HCT116 (cell line): ENCODE measurements at regions not wholly inside any gene's neighbourhood (a gene's known extent, or its start where the extent isn't known, plus 50 kb on each side); places are given as distances from the start of the nearest gene placed in this dataset.

Source experiments
- ATAC-seq: fragments of 200-7000 bp; cut with Tn5 transposase; 2 replicates; pipeline ENCODE4 v1.9.1; 2020; ENCODE audit warnings: mild to moderate bottlenecking, moderate library complexity
- BruUV-seq: library from RNA; stranded (reverse); fragments of 400-500 nt; replicated peaks from 2 replicates; lab custom pipeline; 2021; lab: Mats Ljungman, UMichigan
- CTCF ChIA-PET: fragments of 300-600 bp; sonication (Branson Sonifier 250); formaldehyde crosslinking; loops from one replicate; lab custom pipeline; 2021; ENCODE audit warnings: antibody characterized with exemption; lab: Charles Lee
- POLR2A ChIA-PET: fragments of 300-600, 350-600 bp; sonication (Branson Sonifier 250); formaldehyde crosslinking; loops from one replicate; lab custom pipeline; 2021; ENCODE audit warnings: antibody characterized with exemption; lab: Charles Lee
- RAD21 ChIA-PET, 2 experiments: fragments of 300-600 bp; sonication (Branson Sonifier 250); formaldehyde crosslinking; loops; one replicate each; lab custom pipeline; 2023; ENCODE audit warnings: low total read pairs in 2 of 2; ENCODE audit not compliant: uncharacterized antibody in 2 of 2, unreplicated experiment in 2 of 2, low non-redundant PET in 1 of 2; lab: Charles Lee
- DNase-seq: peaks from one replicate; pipeline ENCODE4 v3.0.0-alpha.2; 2010; ENCODE audit warnings: low read depth, low spot score
- H2AFZ ChIP-seq: fragments of 200-600 bp; shearing (Covaris generic), sonication (generic); 2 replicates; pipeline ENCODE4 v1.6.1; 2017; ENCODE audit warnings: low read depth, mixed run types, mixed read lengths, antibody characterized with exemption, low read length; ENCODE audit not compliant: poor library complexity, severe bottlenecking
- H3K27ac ChIP-seq: 2 replicates; pipeline ENCODE4 v1.5.1; 2012; ENCODE audit warnings: low read depth, low read length
- H3K27me3 ChIP-seq: fragments of 200-600 bp; sonication (generic); 2 replicates; pipeline ENCODE4 v1.6.1; 2016; ENCODE audit warnings: mixed run types, low read length, mixed read lengths; ENCODE audit not compliant: insufficient read depth
- H3K36me3 ChIP-seq, 2 experiments: fragments of 200-500 bp in 1 of 2; fragments of 200-600 bp in 1 of 2; sonication (Bioruptor generic) in 1 of 2; sonication (generic) in 1 of 2; 2 replicates each; pipeline versions ENCODE4 v1.5.1 to v1.6.1; 2014 to 2016; ENCODE audit warnings: low read length in 2 of 2, inconsistent platforms in 1 of 2, mixed read lengths in 1 of 2, mixed run types in 1 of 2; ENCODE audit not compliant: insufficient read depth in 2 of 2, control insufficient read depth in 1 of 2
- H3K4me1 ChIP-seq, 2 experiments: fragments of 200-600 bp in 1 of 2; sonication (generic) in 1 of 2; 2 replicates each; pipeline versions ENCODE4 v1.5.1 to v1.6.1; 2012 to 2017; ENCODE audit warnings: low read length in 2 of 2, inconsistent platforms in 1 of 2, mild to moderate bottlenecking in 1 of 2, mixed read lengths in 1 of 2, mixed run types in 1 of 2, moderate library complexity in 1 of 2; ENCODE audit not compliant: insufficient read depth in 2 of 2, control insufficient read depth in 1 of 2
- H3K4me2 ChIP-seq: fragments of 200-600 bp; sonication (generic); 2 replicates; pipeline ENCODE4 v1.6.1; 2017; ENCODE audit warnings: mixed run types, low read length, mixed read lengths
- H3K4me3 ChIP-seq, 2 experiments: fragments of 200-600 bp in 1 of 2; sonication (generic) in 1 of 2; replicated peaks in 1 of 2; 2 replicates each; pipeline ENCODE4 v1.5.1; 2011 to 2016; ENCODE audit warnings: low read length in 2 of 2, control low read depth in 1 of 2, low read depth in 1 of 2, mild to moderate bottlenecking in 1 of 2, mixed read lengths in 1 of 2, mixed run types in 1 of 2
- H3K79me2 ChIP-seq: fragments of 200-600 bp; sonication (generic); 2 replicates; pipeline ENCODE4 v1.6.1; 2017; ENCODE audit warnings: mild to moderate bottlenecking, mixed run types, low read length, moderate library complexity, mixed read lengths; ENCODE audit not compliant: insufficient read depth
- H3K9ac ChIP-seq: fragments of 200-600 bp; sonication (generic); 2 replicates; pipeline ENCODE4 v1.6.1; 2016; ENCODE audit warnings: low read length, mixed read lengths
- H3K9me2 ChIP-seq: fragments of 200-600 bp; sonication (generic), shearing (Covaris generic); 2 replicates; pipeline ENCODE4 v1.6.1; 2017; ENCODE audit warnings: mixed run types, mild to moderate bottlenecking, moderate library complexity; ENCODE audit not compliant: insufficient read depth
- H3K9me3 ChIP-seq, 2 experiments: fragments of 200-500 bp in 1 of 2; fragments of 200-600 bp in 1 of 2; sonication (Bioruptor generic) in 1 of 2; sonication (generic) in 1 of 2; 2 replicates each; pipeline ENCODE4 v1.6.1; 2014 to 2017; ENCODE audit warnings: low read length in 2 of 2, mixed read lengths in 2 of 2, inconsistent platforms in 1 of 2, low read depth in 1 of 2, mild to moderate bottlenecking in 1 of 2, mixed run types in 1 of 2, moderate library complexity in 1 of 2; ENCODE audit not compliant: control insufficient read depth in 1 of 2, insufficient read depth in 1 of 2
- H4K20me1 ChIP-seq: fragments of 200-600 bp; sonication (generic), shearing (Covaris generic); 2 replicates; pipeline ENCODE4 v1.6.1; 2017; ENCODE audit warnings: mixed run types, mild to moderate bottlenecking, moderate library complexity; ENCODE audit not compliant: insufficient read depth
- CBX3 ChIP-seq: IDR thresholded peaks from 2 replicates; pipeline ENCODE4 v1.6.1; 2012; ENCODE audit warnings: low read depth
- ELF1 ChIP-seq: IDR thresholded peaks from 2 replicates; pipeline ENCODE4 v1.6.1; 2012; ENCODE audit warnings: low read depth, borderline replicate concordance
- EZH2 ChIP-seq: fragments of 200-600 bp; sonication (generic); IDR thresholded peaks from 2 replicates; pipeline ENCODE4 v1.6.1; 2017; ENCODE audit warnings: antibody characterized with exemption, mixed run types
- EZH2phosphoT487 ChIP-seq: fragments of 200-600 bp; IDR thresholded peaks from 2 replicates; pipeline ENCODE4 v1.6.1; 2018; ENCODE audit warnings: antibody characterized with exemption, borderline replicate concordance
- FOSL1 ChIP-seq: IDR thresholded peaks from 2 replicates; pipeline ENCODE4 v1.6.1; 2012; ENCODE audit warnings: low read depth
- POLR2A ChIP-seq: IDR thresholded peaks from 2 replicates; pipeline ENCODE4 v1.7.0; 2011; ENCODE audit warnings: borderline replicate concordance; ENCODE audit not compliant: insufficient read depth, insufficient read length; ENCODE audit errors: extremely low read depth
- POLR2AphosphoS5 ChIP-seq: IDR thresholded peaks from 2 replicates; pipeline ENCODE4 v1.6.1; 2011; ENCODE audit warnings: mild to moderate bottlenecking, low read depth, low read length, moderate library complexity
- RAD21 ChIP-seq: IDR thresholded peaks from 2 replicates; pipeline ENCODE4 v1.6.1; 2012; ENCODE audit warnings: low read depth, mild to moderate bottlenecking
- SIN3A ChIP-seq: IDR thresholded peaks from 2 replicates; pipeline ENCODE4 v1.6.1; 2012; ENCODE audit warnings: low read depth
- SP1 ChIP-seq: IDR thresholded peaks from 2 replicates; pipeline ENCODE4 v1.6.1; 2012; ENCODE audit warnings: low read depth
- SRF ChIP-seq: IDR thresholded peaks from 2 replicates; pipeline ENCODE4 v1.6.1; 2012; ENCODE audit warnings: low read depth
- YY1 ChIP-seq: IDR thresholded peaks from 2 replicates; pipeline ENCODE4 v1.6.1; 2011; ENCODE audit warnings: low read length, low read depth, moderate library complexity, mild to moderate bottlenecking; ENCODE audit not compliant: insufficient replicate concordance; ENCODE audit errors: extremely low read depth
- ZBTB33 ChIP-seq: IDR thresholded peaks from 2 replicates; pipeline ENCODE4 v1.6.1; 2011; ENCODE audit warnings: mild to moderate bottlenecking, low read length, moderate library complexity; ENCODE audit not compliant: insufficient replicate concordance; ENCODE audit errors: extremely low read depth
- ZFX ChIP-seq: fragments of 450-650 bp; IDR thresholded peaks from 2 replicates; pipeline ENCODE4 v1.6.1; 2017
- intact Hi-C: fragments of 100-400 bp; cut with micrococcal nuclease; formaldehyde crosslinking; loops from 2 replicates; pipeline ENCODE4 v1.10.0; 2022
- TF ChIP-seq, protein P1 (sequence below), 3 experiments: fragments of 200-600 bp in 1 of 3; sonication (generic) in 1 of 3; IDR thresholded peaks in 2 of 3; conservative IDR thresholded peaks in 1 of 3; 2 replicates each; pipeline ENCODE4 v1.5.1; 2012 to 2017; ENCODE audit warnings: low read depth in 2 of 3, low read length in 2 of 3, antibody characterized with exemption in 1 of 3, borderline replicate concordance in 1 of 3, control low read depth in 1 of 3, mild to moderate bottlenecking in 1 of 3, mixed read lengths in 1 of 3, mixed run types in 1 of 3, moderate library complexity in 1 of 3; ENCODE audit not compliant: insufficient read depth in 1 of 3
- TF ChIP-seq, protein P2 (sequence below): IDR thresholded peaks from 2 replicates; pipeline ENCODE4 v1.6.1; 2012

DNA sequence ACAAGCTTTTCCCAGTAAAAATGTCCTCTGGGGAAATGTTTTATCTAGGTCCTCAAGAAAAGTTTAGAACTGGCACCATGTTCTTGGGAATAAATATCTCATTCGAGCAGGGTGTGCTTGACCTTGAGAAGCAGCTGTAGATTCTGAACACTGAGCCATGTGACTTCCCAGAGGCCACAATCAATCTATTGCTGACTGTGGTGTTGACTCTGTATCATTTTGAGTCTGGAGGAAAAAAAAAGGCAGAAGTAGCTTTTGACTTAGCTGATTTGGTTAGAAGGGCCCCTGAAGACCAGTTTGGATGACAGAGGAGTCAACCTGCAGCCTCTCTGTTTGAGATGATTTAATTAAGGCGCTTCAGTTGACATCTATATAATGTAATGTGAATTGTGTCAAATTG, 592.4 kb upstream of the SEL1L start:
- Histone ChIP-seq H3K9me3 (peaks cover 3 to 24% of the 10 kb centered on the region in 2 experiments; a peak in 3 of 4 replicates), H2AFZ (no peak overlapping the region), H3K9me2 (no peaks in the 10 kb centered on the region), H4K20me1 (no peaks in the 10 kb centered on the region), H3K36me3 (no peaks in the 10 kb centered on the region), H3K79me2 (no peaks in the 10 kb centered on the region), H3K27me3 (no peaks in the 10 kb centered on the region), H3K4me3 (no peak overlapping the region), H3K4me1 (no peaks in the 10 kb centered on the region), H3K9ac (no peak overlapping the region), H3K4me2 (no peak overlapping the region), H3K27ac (no peak overlapping the region)
- ChIA-PET CTCF (no interaction called here), POLR2A (no interaction called here), RAD21 (no interaction called here)
- no TSS peak for BruUV-seq
- intact Hi-C loops = no loop called here
- TF ChIP-seq, protein P1, sequence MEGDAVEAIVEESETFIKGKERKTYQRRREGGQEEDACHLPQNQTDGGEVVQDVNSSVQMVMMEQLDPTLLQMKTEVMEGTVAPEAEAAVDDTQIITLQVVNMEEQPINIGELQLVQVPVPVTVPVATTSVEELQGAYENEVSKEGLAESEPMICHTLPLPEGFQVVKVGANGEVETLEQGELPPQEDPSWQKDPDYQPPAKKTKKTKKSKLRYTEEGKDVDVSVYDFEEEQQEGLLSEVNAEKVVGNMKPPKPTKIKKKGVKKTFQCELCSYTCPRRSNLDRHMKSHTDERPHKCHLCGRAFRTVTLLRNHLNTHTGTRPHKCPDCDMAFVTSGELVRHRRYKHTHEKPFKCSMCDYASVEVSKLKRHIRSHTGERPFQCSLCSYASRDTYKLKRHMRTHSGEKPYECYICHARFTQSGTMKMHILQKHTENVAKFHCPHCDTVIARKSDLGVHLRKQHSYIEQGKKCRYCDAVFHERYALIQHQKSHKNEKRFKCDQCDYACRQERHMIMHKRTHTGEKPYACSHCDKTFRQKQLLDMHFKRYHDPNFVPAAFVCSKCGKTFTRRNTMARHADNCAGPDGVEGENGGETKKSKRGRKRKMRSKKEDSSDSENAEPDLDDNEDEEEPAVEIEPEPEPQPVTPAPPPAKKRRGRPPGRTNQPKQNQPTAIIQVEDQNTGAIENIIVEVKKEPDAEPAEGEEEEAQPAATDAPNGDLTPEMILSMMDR (IDR thresholded peaks at IDR 0.05 in 2 of 3, conservative IDR thresholded peaks at IDR 0.05 in 1 of 3; ENCODE audit: borderline replicate concordance in 1 of 3, insufficient read depth in 1 of 3, low read depth in 2 of 3, low read length in 2 of 3) = no peak
- TF ChIP-seq, protein P2, sequence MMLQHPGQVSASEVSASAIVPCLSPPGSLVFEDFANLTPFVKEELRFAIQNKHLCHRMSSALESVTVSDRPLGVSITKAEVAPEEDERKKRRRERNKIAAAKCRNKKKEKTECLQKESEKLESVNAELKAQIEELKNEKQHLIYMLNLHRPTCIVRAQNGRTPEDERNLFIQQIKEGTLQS = no peak
- TF ChIP-seq SIN3A (no peak), SP1 (no peak), CBX3 (no peak)
- no peak for DNase-seq
- no peak for ATAC-seq

DNA sequence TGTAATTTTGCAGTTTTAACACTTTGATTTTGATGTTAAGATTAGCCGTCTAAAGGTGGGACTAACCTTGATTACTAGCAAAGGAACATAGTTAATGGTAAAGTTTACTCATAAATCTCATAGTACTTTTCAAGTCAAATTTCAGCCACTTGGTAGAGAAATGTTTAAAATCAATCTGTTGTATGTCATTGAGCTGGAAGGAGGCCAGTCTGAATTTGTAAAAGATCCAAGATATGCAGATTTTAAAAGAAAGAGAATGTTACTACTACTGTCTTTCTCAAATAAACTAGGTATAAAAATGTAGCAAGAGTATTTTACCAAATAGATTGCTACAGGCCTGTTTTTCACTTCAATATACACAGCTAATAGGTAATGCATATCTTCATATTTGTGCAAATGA, 600.8 kb upstream of the SEL1L start:
- H2AFZ ChIP-seq = no peak overlapping the region
- H3K79me2 ChIP-seq = no peaks in the 10 kb centered on the region
- POLR2A ChIA-PET = no interaction called here
- no peak for DNase-seq
- H3K27me3 ChIP-seq = no peaks in the 10 kb centered on the region
- no peaks in the 10 kb centered on the region for H3K36me3 ChIP-seq
- H3K4me3 ChIP-seq = no peak overlapping the region
- H3K4me1 ChIP-seq = no peaks in the 10 kb centered on the region
- H3K4me2 ChIP-seq = no peak overlapping the region
- intact Hi-C loops = no loop called here
- no peaks in the 10 kb centered on the region for H4K20me1 ChIP-seq
- H3K9me3 ChIP-seq = peaks cover 11 to 20% of the 10 kb centered on the region in 2 experiments; a peak in 2 of 4 replicates
- CTCF ChIA-PET = no interaction called here
- BruUV-seq = no TSS peak
- H3K9ac ChIP-seq = no peak overlapping the region
- RAD21 ChIA-PET = no interaction called here
- no peak overlapping the region for H3K27ac ChIP-seq
- ATAC-seq = no peak
- H3K9me2 ChIP-seq = no peaks in the 10 kb centered on the region
- TF ChIP-seq EZH2phosphoT487 (no peak), POLR2AphosphoS5 (no peak), ELF1 (no peak), ZFX (no peak), SIN3A (no peak), FOSL1 (no peak), SRF (no peak), EZH2 (no peak), RAD21 (no peak), POLR2A (no peak), ZBTB33 (no peak), YY1 (no peak)
